Thymus (tissue), 11 donors: ENCODE measurements at regions not wholly inside any gene's neighbourhood (a gene's known extent, or its start where the extent isn't known, plus 50 kb on each side); places are given as distances from the start of the nearest gene placed in this dataset.

Experiments
- DNase-seq, 9 donors: peaks; one replicate each; pipeline ENCODE4 v3.0.0-alpha.2; 2013; ENCODE audit warnings: low spot score in 9 of 9, low read depth in 6 of 9, missing footprints in 1 of 9
- H3K27ac ChIP-seq, 2 donors: one replicate each; pipeline ENCODE4 v1.5.1; 2013; ENCODE audit warnings: control low read depth in 1 of 2, low read depth in 1 of 2, low read length in 1 of 2, mild to moderate bottlenecking in 1 of 2, moderate library complexity in 1 of 2
- H3K27me3 ChIP-seq, 2 donors: one replicate each; pipeline ENCODE4 v1.5.1; 2013; ENCODE audit warnings: low read length in 1 of 2; ENCODE audit not compliant: control insufficient read depth in 2 of 2, insufficient read depth in 1 of 2
- H3K36me3 ChIP-seq, 2 donors: one replicate each; pipeline ENCODE4 v1.5.1; 2013; ENCODE audit warnings: low read length in 1 of 2, mild to moderate bottlenecking in 1 of 2, moderate library complexity in 1 of 2; ENCODE audit not compliant: control insufficient read depth in 2 of 2, insufficient read depth in 2 of 2
- H3K4me1 ChIP-seq, 2 donors: one replicate each; pipeline ENCODE4 v1.5.1; 2013; ENCODE audit warnings: low read length in 2 of 2; ENCODE audit not compliant: control insufficient read depth in 2 of 2, insufficient read depth in 2 of 2
- H3K4me3 ChIP-seq, 2 donors: one replicate each; pipeline ENCODE4 v1.5.1; 2013; ENCODE audit warnings: low read length in 2 of 2, control low read depth in 1 of 2, mild to moderate bottlenecking in 1 of 2
- H3K9me3 ChIP-seq, 2 donors: one replicate each; pipeline ENCODE4 v1.5.1; 2013; ENCODE audit warnings: low read length in 1 of 2, mild to moderate bottlenecking in 1 of 2; ENCODE audit not compliant: control insufficient read depth in 2 of 2, insufficient read depth in 1 of 2
- WGBS: extraction: QIAGEN DNeasy Blood & Tissue Kit; methylation state at CpG from one replicate; pipeline ENCODE4 v1.1.7; 2013; 5-methylcytosine and 5-hydroxymethylcytosine counted together
- donor health status: healthy.

DNA sequence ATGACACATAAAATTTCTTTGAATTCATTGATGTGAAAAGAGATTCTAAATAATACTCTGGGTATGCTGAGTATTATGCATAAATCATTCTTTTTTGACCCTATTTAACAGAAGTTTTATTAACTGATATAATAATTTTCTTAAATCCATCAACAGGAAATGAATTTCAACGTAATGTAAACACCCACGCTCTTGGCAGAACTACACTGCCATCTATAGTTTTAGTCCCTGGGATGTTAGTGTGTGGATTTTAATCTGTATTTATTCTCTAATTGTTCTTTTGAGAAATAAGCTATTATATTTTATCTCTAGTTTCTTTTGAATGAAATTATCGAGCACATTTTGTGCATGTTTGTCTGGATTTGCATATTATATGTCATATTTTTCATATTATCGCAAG, 666.8 kb upstream of the NDST4 start:
- WGBS = 69% methylated on average over 4 of the region's 4 CpGs

DNA sequence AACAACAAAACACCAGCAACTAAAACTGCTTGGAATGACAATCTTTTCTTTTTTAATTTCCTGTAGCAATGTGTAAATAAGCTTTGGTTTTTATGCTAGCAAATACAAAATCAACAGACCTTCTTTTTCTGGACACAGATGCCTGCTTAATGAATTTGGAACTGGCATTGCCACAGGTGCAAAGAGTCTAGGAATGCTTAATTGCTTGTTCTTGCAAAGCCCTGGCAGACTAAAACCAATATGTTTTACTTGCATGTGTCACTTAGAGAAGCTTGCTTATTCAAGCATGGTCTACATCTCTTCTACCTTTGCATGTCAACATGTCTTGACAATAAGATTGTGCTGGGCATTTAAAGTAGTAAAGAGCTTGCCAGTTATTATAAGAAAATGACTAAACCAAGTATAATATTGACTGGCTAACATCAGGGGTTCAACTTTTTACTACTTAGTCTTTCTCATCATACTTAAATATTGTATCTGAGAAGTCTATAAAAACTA, 656.7 kb upstream of the NDST4 start:
- H3K27ac ChIP-seq = no peak overlapping the region
- no peak overlapping the region for H3K4me3 ChIP-seq
- no peaks in the 10 kb centered on the region for H3K4me1 ChIP-seq
- no peaks in the 10 kb centered on the region for H3K36me3 ChIP-seq
- H3K27me3 ChIP-seq = no peaks in the 10 kb centered on the region
- DNase-seq = no peak
- no peaks in the 10 kb centered on the region for H3K9me3 ChIP-seq

More for the DNA sequence above, 666.8 kb upstream of the NDST4 start:
- DNase-seq = no peak
- H3K27ac ChIP-seq = no peak overlapping the region
- H3K9me3 ChIP-seq = no peaks in the 10 kb centered on the region
- H3K36me3 ChIP-seq = no peaks in the 10 kb centered on the region
- H3K4me1 ChIP-seq = no peaks in the 10 kb centered on the region
- no peaks in the 10 kb centered on the region for H3K27me3 ChIP-seq
- no peak overlapping the region for H3K4me3 ChIP-seq

GRCh38 chr4:115769396-115769795, 656.0 kb upstream of the NDST4 start:
- H3K4me3 ChIP-seq = no peak overlapping the region
- no peak for DNase-seq
- no peaks in the 10 kb centered on the region for H3K36me3 ChIP-seq
- H3K4me1 ChIP-seq = no peaks in the 10 kb centered on the region
- no peaks in the 10 kb centered on the region for H3K9me3 ChIP-seq
- no peak overlapping the region for H3K27ac ChIP-seq
- H3K27me3 ChIP-seq = no peaks in the 10 kb centered on the region

- no peaks in the 10 kb centered on the region for H3K9me3 ChIP-seq
- no peak overlapping the region for H3K27ac ChIP-seq
- no peaks in the 10 kb centered on the region for H3K36me3 ChIP-seq
- 92% methylated on average over 1 of the region's 1 CpG for WGBS
- H3K4me3 ChIP-seq = no peak overlapping the region
- no peaks in the 10 kb centered on the region for H3K4me1 ChIP-seq
- no peak for DNase-seq
- no peaks in the 10 kb centered on the region for H3K27me3 ChIP-seq
Observed at GRCh38 chr4:115763051-115763450, 649.6 kb upstream of the NDST4 start.

GRCh38 chr4:115759231-115759630, 645.8 kb upstream of the NDST4 start:
- no peaks in the 10 kb centered on the region for H3K27me3 ChIP-seq
- H3K27ac ChIP-seq = no peak overlapping the region
- no peaks in the 10 kb centered on the region for H3K4me1 ChIP-seq
- no peak overlapping the region for H3K4me3 ChIP-seq
- 95% methylated on average over 2 of the region's 2 CpGs for WGBS
- H3K36me3 ChIP-seq = no peaks in the 10 kb centered on the region
- DNase-seq = no peak
- peaks cover 0 to 6% of the 10 kb centered on the region in 2 donors for H3K9me3 ChIP-seq

DNA sequence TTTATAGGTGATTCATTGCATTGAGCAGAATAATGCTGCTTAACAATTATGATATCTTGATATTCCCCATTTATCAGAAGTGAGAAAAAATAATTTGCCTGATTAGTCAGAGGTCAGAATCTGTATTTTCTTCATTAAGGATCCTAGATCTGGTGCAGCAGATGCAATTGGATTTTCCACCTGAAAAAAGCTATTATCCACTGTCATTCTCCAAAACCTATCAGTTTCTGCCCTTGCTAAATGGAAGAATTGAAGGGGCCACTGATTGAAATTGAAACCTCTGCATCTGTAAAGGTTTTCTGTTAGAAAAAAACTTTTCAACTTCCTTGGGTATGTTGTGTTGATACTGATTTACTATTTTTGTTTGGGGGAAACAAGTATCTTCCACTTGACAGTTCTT, 636.0 kb upstream of the NDST4 start:
- H3K27me3 ChIP-seq = no peaks in the 10 kb centered on the region

GRCh38 chr4:115740806-115741205, 627.4 kb upstream of the NDST4 start:
- WGBS = 74% methylated on average over 1 of the region's 1 CpG

More for the DNA sequence above, 636.0 kb upstream of the NDST4 start:
- peaks cover 0 to 2% of the 10 kb centered on the region in 2 donors for H3K9me3 ChIP-seq
- no peak for DNase-seq
- H3K4me3 ChIP-seq = no peak overlapping the region
- H3K27ac ChIP-seq = no peak overlapping the region
- H3K36me3 ChIP-seq = no peaks in the 10 kb centered on the region
- H3K4me1 ChIP-seq = no peaks in the 10 kb centered on the region

GRCh38 chr4:115729739-115730266, 616.4 kb upstream of the NDST4 start:
- WGBS = 90% methylated on average over 5 of the region's 5 CpGs
- H3K9me3 ChIP-seq = no peaks in the 10 kb centered on the region
- H3K27me3 ChIP-seq = no peaks in the 10 kb centered on the region
- H3K27ac ChIP-seq = no peak overlapping the region
- H3K36me3 ChIP-seq = no peaks in the 10 kb centered on the region
- H3K4me1 ChIP-seq = no peaks in the 10 kb centered on the region
- no peak for DNase-seq
- H3K4me3 ChIP-seq = no peak overlapping the region

More at GRCh38 chr4:115740806-115741205, 627.4 kb upstream of the NDST4 start:
- no peak for DNase-seq
- no peaks in the 10 kb centered on the region for H3K27me3 ChIP-seq
- H3K4me3 ChIP-seq = no peak overlapping the region
- no peaks in the 10 kb centered on the region for H3K4me1 ChIP-seq
- H3K36me3 ChIP-seq = no peaks in the 10 kb centered on the region
- H3K9me3 ChIP-seq = no peaks in the 10 kb centered on the region
- H3K27ac ChIP-seq = no peak overlapping the region

DNA sequence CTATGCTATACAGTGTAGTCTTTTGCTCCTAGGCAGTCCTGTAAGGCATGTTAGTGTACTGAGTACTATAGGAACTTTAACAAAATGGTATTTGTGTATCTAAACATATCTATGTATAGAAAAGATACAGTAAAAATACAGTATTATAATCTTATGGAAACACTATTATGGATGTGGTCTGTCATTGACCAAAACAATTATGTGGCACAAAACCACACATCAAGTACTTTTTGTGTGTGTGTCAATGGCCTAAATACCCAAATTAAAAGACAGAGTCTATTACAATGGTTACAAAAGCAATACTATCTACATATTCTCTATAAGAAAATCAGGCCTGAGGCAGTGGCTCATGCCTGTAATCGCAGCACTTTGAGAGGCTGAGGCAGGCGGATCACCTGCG, 610.2 kb upstream of the NDST4 start:
- no peak overlapping the region for H3K27ac ChIP-seq
- no peaks in the 10 kb centered on the region for H3K36me3 ChIP-seq
- H3K4me3 ChIP-seq = no peak overlapping the region
- H3K27me3 ChIP-seq = no peaks in the 10 kb centered on the region
- 97% methylated on average over 3 of the region's 3 CpGs for WGBS
- no peaks in the 10 kb centered on the region for H3K4me1 ChIP-seq
- no peak for DNase-seq
- no peaks in the 10 kb centered on the region for H3K9me3 ChIP-seq

GRCh38 chr4:115720611-115721010, 607.2 kb upstream of the NDST4 start:
- WGBS = 72% methylated on average over 1 of the region's 1 CpG
- Histone ChIP-seq H3K36me3 (no peaks in the 10 kb centered on the region), H3K4me3 (no peak overlapping the region), H3K27me3 (no peaks in the 10 kb centered on the region), H3K4me1 (no peaks in the 10 kb centered on the region), H3K27ac (no peak overlapping the region), H3K9me3 (no peaks in the 10 kb centered on the region)
- no peak for DNase-seq
